Neural progenitor cell (in vitro differentiated cells): ENCODE measurements at regions not wholly inside any gene's neighbourhood (a gene's known extent, or its start where the extent isn't known, plus 50 kb on each side); places are given as distances from the start of the nearest gene placed in this dataset.

Experiments
- CTCF ChIP-seq: fragments of 200-600 bp; sonication (generic); IDR thresholded peaks from 2 replicates; pipeline ENCODE4 v1.5.1; 2017; ENCODE audit warnings: antibody characterized with exemption, mild to moderate bottlenecking
- EZH2 ChIP-seq: fragments of 200-600 bp; sonication (generic); IDR thresholded peaks from 2 replicates; pipeline ENCODE4 v1.6.1; 2017; ENCODE audit warnings: antibody characterized with exemption, mild to moderate bottlenecking, moderate library complexity

- TF ChIP-seq EZH2 (no peak), CTCF (no peak)
These were observed 221.5 kb downstream of the MYLK4 start for GRCh38 chr6:2529211-2529719.
